OCI-LY1 (cell line): ENCODE measurements at regions not wholly inside any gene's neighbourhood (a gene's known extent, or its start where the extent isn't known, plus 50 kb on each side); places are given as distances from the start of the nearest gene placed in this dataset.

Experiments used
- CTCF ChIP-seq: fragments of 200-600 bp; sonication (generic), shearing (Covaris generic); IDR thresholded peaks from 2 replicates; pipeline ENCODE4 v1.5.1; 2017; ENCODE audit warnings: mild to moderate bottlenecking, antibody characterized with exemption, low read length, moderate library complexity, mixed read lengths
- EZH2 ChIP-seq: fragments of 200-600 bp; sonication (generic), shearing (Covaris generic); IDR thresholded peaks from 2 replicates; pipeline ENCODE4 v1.8.0; 2017; ENCODE audit warnings: borderline replicate concordance, mixed run types, mild to moderate bottlenecking, antibody characterized with exemption, low read length, moderate library complexity, mixed read lengths

DNA sequence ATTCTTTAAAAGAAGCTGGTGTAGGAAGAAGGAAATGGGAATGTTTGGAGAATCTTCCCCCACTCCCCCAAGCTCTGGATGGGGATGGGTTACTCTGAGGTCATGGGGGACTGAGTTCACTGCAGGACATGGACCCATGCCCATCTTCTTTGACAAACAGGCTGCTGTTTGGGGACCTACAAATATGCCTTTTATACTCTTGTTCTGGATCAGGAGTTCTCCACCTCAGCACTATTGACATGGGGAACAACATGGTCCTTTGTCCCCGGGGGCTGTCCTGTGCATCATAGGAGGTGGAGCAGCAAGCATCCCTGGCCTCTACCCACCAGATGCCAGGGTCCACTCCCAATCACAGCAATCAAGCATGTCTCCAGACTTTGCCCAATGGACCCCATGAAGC lies 365.8 kb upstream of the C1orf174 start:
- TF ChIP-seq CTCF: no peak
- no peak for TF ChIP-seq EZH2
